Panc1 (cell line): ENCODE measurements at regions not wholly inside any gene's neighbourhood (a gene's known extent, or its start where the extent isn't known, plus 50 kb on each side); places are given as distances from the start of the nearest gene placed in this dataset.

Experiments used
- ATAC-seq: fragments of 200-7000 bp; cut with Tn5 transposase; 2 replicates; pipeline ENCODE4 v1.9.1; 2020; ENCODE audit warnings: mild to moderate bottlenecking, moderate library complexity
- BruUV-seq: library from RNA; stranded (reverse); fragments of 400-500 nt; replicated peaks from 2 replicates; lab custom pipeline; 2021; lab: Mats Ljungman, UMichigan
- CTCF ChIA-PET: fragments of 300-600 bp; sonication (Branson Sonifier 250); formaldehyde crosslinking; loops from one replicate; lab custom pipeline; 2022; ENCODE audit warnings: antibody characterized with exemption; lab: Charles Lee
- POLR2A ChIA-PET: fragments of 300-600 bp; sonication (Branson Sonifier 250); formaldehyde crosslinking; loops from one replicate; lab custom pipeline; 2022; ENCODE audit warnings: antibody characterized with exemption; lab: Charles Lee
- DNase-seq: peaks from one replicate; pipeline ENCODE4 v3.0.0-alpha.2; 2010; ENCODE audit warnings: low read depth, low spot score
- H3K27ac ChIP-seq: 2 replicates; pipeline ENCODE4 v1.5.1; 2011; ENCODE audit warnings: mild to moderate bottlenecking, low read length, inconsistent platforms
- H3K27me3 ChIP-seq: fragments of 200-500 bp; sonication (Bioruptor generic); 2 replicates; pipeline ENCODE4 v1.6.0; 2014; ENCODE audit warnings: low read length, inconsistent platforms; ENCODE audit not compliant: control insufficient read depth, insufficient read depth
- H3K36me3 ChIP-seq: fragments of 200-500 bp; sonication (Bioruptor generic); 2 replicates; pipeline ENCODE4 v1.5.1; 2014; ENCODE audit warnings: inconsistent platforms, mild to moderate bottlenecking, low read length, moderate library complexity; ENCODE audit not compliant: control insufficient read depth, insufficient read depth
- H3K4me1 ChIP-seq: 2 replicates; pipeline ENCODE4 v1.5.1; 2011; ENCODE audit warnings: inconsistent platforms, mild to moderate bottlenecking, low read length, moderate library complexity; ENCODE audit not compliant: control insufficient read depth, insufficient read depth
- H3K4me3 ChIP-seq, 2 experiments: 2 replicates each; pipeline ENCODE4 v1.5.1; 2011 to 2012; ENCODE audit warnings: low read depth in 2 of 2, low read length in 2 of 2, mild to moderate bottlenecking in 2 of 2, inconsistent platforms in 1 of 2, moderate library complexity in 1 of 2
- H3K9me3 ChIP-seq: fragments of 200-500 bp; sonication (Bioruptor generic); 2 replicates; pipeline ENCODE4 v1.5.1; 2014; ENCODE audit warnings: low read depth, mild to moderate bottlenecking, inconsistent platforms, low read length, moderate library complexity; ENCODE audit not compliant: control insufficient read depth, insufficient read depth
- POLR2AphosphoS5 ChIP-seq: IDR thresholded peaks from 2 replicates; pipeline ENCODE4 v1.6.1; 2012; ENCODE audit warnings: mild to moderate bottlenecking, low read depth, low read length, moderate library complexity
- SIN3A ChIP-seq: IDR thresholded peaks from 2 replicates; pipeline ENCODE4 v1.6.1; 2012; ENCODE audit warnings: low read depth, mild to moderate bottlenecking, low read length, moderate library complexity, borderline replicate concordance; ENCODE audit not compliant: insufficient read depth
- TCF7L2 ChIP-seq: IDR thresholded peaks from 2 replicates; pipeline ENCODE4 v1.6.1; 2011; ENCODE audit warnings: mild to moderate bottlenecking, low read depth, low read length, inconsistent platforms
- in situ Hi-C: cut with HindIII; loops from 2 replicates; pipeline ENCODE4 v1.10.0; 2016; ENCODE audit warnings: low sequenced_read_pairs, low pct_unique_long_range_greater_than_20kb
- intact Hi-C: fragments of 100-400 bp; cut with micrococcal nuclease; formaldehyde crosslinking; loops from one replicate; pipeline ENCODE4 v1.10.0; 2022; ENCODE audit not compliant: unreplicated experiment
- TF ChIP-seq, protein P1 (sequence below), 2 experiments: IDR thresholded peaks; 2 replicates each; pipeline ENCODE4 v1.6.1; 2011 to 2012; ENCODE audit warnings: low read depth in 2 of 2, control low read depth in 1 of 2, low read length in 1 of 2, mild to moderate bottlenecking in 1 of 2, moderate library complexity in 1 of 2; ENCODE audit not compliant: insufficient read depth in 1 of 2
- TF ChIP-seq, protein P2 (sequence below): fragments of 450-650 bp; IDR thresholded peaks from 2 replicates; pipeline ENCODE4 v1.5.1; 2017; ENCODE audit warnings: mild to moderate bottlenecking

DNA sequence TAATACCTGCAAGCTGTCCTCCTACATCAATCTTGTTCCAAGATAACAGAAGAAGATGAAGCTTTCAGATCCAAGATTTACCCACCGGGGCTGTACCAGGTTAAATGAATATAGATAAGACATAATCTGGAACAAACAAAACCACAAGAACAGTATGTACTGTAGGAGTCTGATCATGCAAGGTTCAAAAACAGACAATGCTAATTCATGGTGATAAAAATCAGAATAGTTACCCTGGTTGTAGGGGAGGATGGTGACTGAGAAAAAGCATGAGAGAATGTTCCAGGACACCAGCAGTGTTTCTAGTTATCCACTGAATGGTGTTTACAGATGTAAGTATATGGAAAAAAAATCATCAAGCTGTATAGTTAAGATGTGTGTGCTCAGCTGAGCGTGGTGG is 211.6 kb upstream of the TBL1X start:
- no peak overlapping the region for H3K4me3 ChIP-seq
- no peaks in the 10 kb centered on the region for H3K36me3 ChIP-seq
- BruUV-seq, result no TSS peak
- DNase-seq (no peak), ATAC-seq (no peak)
- intact Hi-C loops, result no loop called here
- H3K4me1 ChIP-seq, result no peaks in the 10 kb centered on the region
- no peak overlapping the region for H3K27ac ChIP-seq
- ChIA-PET POLR2A (no interaction called here), CTCF (no interaction called here)
- H3K27me3 ChIP-seq, result no peaks in the 10 kb centered on the region
- in situ Hi-C loops, result no loop called here
- TF ChIP-seq, protein P1, sequence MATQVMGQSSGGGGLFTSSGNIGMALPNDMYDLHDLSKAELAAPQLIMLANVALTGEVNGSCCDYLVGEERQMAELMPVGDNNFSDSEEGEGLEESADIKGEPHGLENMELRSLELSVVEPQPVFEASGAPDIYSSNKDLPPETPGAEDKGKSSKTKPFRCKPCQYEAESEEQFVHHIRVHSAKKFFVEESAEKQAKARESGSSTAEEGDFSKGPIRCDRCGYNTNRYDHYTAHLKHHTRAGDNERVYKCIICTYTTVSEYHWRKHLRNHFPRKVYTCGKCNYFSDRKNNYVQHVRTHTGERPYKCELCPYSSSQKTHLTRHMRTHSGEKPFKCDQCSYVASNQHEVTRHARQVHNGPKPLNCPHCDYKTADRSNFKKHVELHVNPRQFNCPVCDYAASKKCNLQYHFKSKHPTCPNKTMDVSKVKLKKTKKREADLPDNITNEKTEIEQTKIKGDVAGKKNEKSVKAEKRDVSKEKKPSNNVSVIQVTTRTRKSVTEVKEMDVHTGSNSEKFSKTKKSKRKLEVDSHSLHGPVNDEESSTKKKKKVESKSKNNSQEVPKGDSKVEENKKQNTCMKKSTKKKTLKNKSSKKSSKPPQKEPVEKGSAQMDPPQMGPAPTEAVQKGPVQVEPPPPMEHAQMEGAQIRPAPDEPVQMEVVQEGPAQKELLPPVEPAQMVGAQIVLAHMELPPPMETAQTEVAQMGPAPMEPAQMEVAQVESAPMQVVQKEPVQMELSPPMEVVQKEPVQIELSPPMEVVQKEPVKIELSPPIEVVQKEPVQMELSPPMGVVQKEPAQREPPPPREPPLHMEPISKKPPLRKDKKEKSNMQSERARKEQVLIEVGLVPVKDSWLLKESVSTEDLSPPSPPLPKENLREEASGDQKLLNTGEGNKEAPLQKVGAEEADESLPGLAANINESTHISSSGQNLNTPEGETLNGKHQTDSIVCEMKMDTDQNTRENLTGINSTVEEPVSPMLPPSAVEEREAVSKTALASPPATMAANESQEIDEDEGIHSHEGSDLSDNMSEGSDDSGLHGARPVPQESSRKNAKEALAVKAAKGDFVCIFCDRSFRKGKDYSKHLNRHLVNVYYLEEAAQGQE (IDR thresholded peaks at IDR 0.05; ENCODE audit: insufficient read depth in 1 of 2, low read depth in 2 of 2, low read length in 1 of 2), result no peak
- TF ChIP-seq SIN3A (no peak), POLR2AphosphoS5 (no peak)
- H3K9me3 ChIP-seq, result no peaks in the 10 kb centered on the region

DNA sequence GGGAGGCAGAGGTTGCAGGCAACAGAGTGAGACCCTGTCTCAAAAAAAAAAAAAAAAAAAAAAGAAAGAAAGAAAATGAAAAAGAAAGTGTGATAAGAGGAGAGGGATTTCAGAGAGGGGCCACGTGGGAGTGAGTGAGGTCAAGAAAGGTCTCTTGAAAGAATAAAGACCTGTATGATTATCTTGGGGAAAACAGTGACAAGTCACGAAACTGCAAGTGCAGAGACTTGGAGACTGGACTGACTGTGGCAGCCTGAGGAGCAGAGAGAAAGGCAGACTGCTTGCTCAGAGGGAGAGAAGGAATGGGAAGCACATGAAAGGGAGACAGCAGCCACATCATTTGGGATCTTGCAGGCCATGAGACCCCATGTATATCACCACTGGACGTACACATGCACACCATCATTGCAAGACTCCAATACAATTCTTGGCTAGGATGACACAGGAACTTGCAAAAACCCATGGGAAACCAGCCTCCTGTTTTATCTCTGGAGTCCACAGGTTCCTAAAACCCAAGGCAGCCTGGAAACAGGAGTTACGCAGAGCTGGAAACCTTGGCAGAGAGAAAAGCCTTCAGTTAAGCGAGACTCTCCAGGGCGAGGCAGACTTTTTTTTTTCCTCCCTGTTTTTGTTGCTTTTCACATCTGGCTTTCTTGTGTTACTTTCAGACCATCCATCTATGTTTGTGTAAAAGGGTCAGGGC is 207.0 kb upstream of the TBL1X start:
- ChIA-PET CTCF (no interaction called here), POLR2A (no interaction called here)
- no peak overlapping the region for H3K27ac ChIP-seq
- H3K4me1 ChIP-seq, result no peaks in the 10 kb centered on the region
- in situ Hi-C loops, result no loop called here
- no peak for DNase-seq
- H3K36me3 ChIP-seq, result no peaks in the 10 kb centered on the region
- intact Hi-C loops, result no loop called here
- no peak overlapping the region for H3K4me3 ChIP-seq
- H3K9me3 ChIP-seq, result no peaks in the 10 kb centered on the region
- BruUV-seq, result no TSS peak
- no peak for ATAC-seq
- H3K27me3 ChIP-seq, result no peaks in the 10 kb centered on the region
- TF ChIP-seq SIN3A (no peak), POLR2AphosphoS5 (no peak), TCF7L2 (no peak)
- TF ChIP-seq, protein P2, sequence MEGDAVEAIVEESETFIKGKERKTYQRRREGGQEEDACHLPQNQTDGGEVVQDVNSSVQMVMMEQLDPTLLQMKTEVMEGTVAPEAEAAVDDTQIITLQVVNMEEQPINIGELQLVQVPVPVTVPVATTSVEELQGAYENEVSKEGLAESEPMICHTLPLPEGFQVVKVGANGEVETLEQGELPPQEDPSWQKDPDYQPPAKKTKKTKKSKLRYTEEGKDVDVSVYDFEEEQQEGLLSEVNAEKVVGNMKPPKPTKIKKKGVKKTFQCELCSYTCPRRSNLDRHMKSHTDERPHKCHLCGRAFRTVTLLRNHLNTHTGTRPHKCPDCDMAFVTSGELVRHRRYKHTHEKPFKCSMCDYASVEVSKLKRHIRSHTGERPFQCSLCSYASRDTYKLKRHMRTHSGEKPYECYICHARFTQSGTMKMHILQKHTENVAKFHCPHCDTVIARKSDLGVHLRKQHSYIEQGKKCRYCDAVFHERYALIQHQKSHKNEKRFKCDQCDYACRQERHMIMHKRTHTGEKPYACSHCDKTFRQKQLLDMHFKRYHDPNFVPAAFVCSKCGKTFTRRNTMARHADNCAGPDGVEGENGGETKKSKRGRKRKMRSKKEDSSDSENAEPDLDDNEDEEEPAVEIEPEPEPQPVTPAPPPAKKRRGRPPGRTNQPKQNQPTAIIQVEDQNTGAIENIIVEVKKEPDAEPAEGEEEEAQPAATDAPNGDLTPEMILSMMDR, result no peak
- TF ChIP-seq, protein P1 (IDR thresholded peaks at IDR 0.05; ENCODE audit: insufficient read depth in 1 of 2, low read depth in 2 of 2, low read length in 1 of 2), result no peak
